Stomach smooth muscle (tissue), 2 donors: ENCODE measurements at regions not wholly inside any gene's neighbourhood (a gene's known extent, or its start where the extent isn't known, plus 50 kb on each side); places are given as distances from the start of the nearest gene placed in this dataset.
"Not testable (repeated sequence)": the region's sequence is repeated elsewhere in the genome, so short reads cannot be mapped to it uniquely, and the experiment has no call there.

Experiments
- H3K27ac ChIP-seq: one replicate; pipeline ENCODE4 v1.7.0; 2013; ENCODE audit warnings: mild to moderate bottlenecking, low read length, inconsistent platforms
- H3K27me3 ChIP-seq, 2 donors: one replicate each; pipeline ENCODE4 v1.7.0; 2013; ENCODE audit warnings: low read length in 2 of 2; ENCODE audit not compliant: insufficient read depth in 2 of 2, control insufficient read depth in 1 of 2
- H3K36me3 ChIP-seq, 2 donors: one replicate each; pipeline ENCODE4 v1.7.0; 2013; ENCODE audit warnings: low read length in 2 of 2; ENCODE audit not compliant: control insufficient read depth in 2 of 2, insufficient read depth in 2 of 2
- H3K4me1 ChIP-seq: one replicate; pipeline ENCODE4 v1.7.0; 2013; ENCODE audit warnings: low read length; ENCODE audit not compliant: control insufficient read depth, insufficient read depth
- H3K4me3 ChIP-seq, 2 donors: one replicate each; pipeline ENCODE4 v1.7.0; 2013; ENCODE audit warnings: low read length in 2 of 2
- H3K9ac ChIP-seq, 2 donors: one replicate each; pipeline ENCODE4 v1.7.0; 2013; ENCODE audit warnings: low read length in 2 of 2, mild to moderate bottlenecking in 1 of 2
- H3K9me3 ChIP-seq, 2 donors: one replicate each; pipeline ENCODE4 v1.7.0; 2013; ENCODE audit warnings: low read length in 2 of 2; ENCODE audit not compliant: control insufficient read depth in 2 of 2
- donor health status: healthy.
- donor health status: Pancreatic carcinoma.

DNA sequence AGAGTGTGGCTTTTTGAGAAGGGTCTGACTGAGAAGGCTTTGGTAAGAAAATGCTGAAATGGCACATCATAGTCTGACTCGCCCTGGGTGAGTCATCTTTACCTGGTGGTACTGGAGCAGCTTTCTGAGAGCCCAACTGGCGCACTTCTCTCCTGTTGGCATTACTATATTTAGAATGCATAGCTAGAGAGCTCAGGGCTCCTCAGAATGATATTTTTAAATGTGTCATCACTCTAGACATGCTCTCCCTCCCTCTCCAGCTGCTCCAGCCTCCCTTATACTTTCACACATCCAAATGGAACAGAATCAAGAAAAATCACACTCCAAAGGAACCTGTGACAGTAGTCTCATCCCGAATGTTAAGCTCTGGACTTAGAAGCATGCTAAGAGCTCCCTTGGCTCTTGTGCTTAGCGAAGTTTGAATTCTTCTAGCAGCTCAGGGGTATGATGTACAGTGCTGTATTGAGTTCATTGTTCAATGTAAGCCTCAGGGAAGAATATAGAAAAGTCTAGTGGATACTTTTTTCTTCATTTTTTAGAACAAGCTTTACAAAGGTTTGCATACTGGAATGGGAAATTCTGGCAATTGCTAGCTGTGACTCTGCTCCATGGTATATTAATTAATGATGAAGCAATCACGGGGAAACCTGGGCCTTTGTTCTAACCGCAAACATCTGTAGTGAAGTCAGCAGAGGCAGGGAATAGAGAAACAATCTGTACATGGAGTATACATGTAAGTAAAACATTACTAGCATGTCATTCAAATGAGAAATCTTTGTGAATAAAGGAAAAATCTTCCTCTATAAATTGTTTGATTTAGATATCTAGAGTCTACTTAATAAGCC lies 751.2 kb upstream of the NRXN1 start:
- Histone ChIP-seq H3K9me3 (no peaks in the 10 kb centered on the region), H3K36me3 (no peaks in the 10 kb centered on the region), H3K4me1 (no peaks in the 10 kb centered on the region), H3K4me3 (no peak overlapping the region), H3K27ac (no peak overlapping the region), H3K27me3 (no peaks in the 10 kb centered on the region), H3K9ac (no peak overlapping the region)

DNA sequence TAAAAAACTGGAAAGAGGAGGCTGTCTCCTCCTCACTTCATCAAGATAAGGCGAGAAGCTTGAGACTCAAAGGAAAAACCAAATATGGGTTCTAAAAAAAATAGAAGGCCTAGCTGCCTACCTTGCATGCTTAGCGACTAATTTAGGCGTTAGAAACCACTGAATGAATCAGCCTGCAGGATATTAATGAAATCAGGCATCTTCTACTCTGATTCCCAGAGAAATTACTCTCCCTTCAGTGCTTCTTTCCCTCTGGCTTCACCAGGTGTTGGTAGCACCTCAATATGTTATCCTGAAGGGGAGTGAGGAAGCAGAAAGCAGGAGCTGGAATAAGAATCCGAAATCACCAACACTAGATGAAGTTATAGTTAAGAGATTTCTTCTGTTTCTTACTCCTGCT lies 749.8 kb upstream of the NRXN1 start:
- no peaks in the 10 kb centered on the region for H3K27me3 ChIP-seq
- H3K9me3 ChIP-seq: no peaks in the 10 kb centered on the region
- H3K4me1 ChIP-seq: no peaks in the 10 kb centered on the region
- no peak overlapping the region for H3K9ac ChIP-seq
- H3K36me3 ChIP-seq: no peaks in the 10 kb centered on the region
- no peak overlapping the region for H3K27ac ChIP-seq
- H3K4me3 ChIP-seq: no peak overlapping the region

DNA sequence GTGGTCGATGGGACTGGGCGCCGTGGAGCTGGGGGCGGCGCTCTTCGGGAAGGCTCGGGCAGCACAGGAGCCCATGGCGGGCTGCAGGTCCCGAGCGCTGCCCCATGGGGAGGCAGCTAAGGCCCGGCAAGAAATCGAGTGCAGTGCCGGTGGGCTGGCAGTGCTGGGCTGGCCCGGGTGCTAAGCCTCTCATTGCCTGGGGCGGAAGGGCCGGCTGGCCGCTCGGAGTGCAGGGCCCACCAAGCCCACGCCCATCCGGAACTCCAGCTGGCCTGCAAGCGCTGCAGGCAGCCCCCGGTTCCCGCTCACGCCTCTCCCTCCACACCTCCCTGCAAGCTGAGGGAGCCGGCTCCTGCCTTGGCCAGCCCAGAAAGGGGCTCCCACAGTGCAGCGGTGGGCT lies 748.4 kb upstream of the NRXN1 start:
- H3K9ac ChIP-seq: no peak overlapping the region
- no peak overlapping the region for H3K4me3 ChIP-seq
- H3K27ac ChIP-seq: no peak overlapping the region
- no peaks in the 10 kb centered on the region for H3K4me1 ChIP-seq
- no peaks in the 10 kb centered on the region for H3K36me3 ChIP-seq
- H3K27me3 ChIP-seq: no peaks in the 10 kb centered on the region
- H3K9me3 ChIP-seq: no peaks in the 10 kb centered on the region

DNA sequence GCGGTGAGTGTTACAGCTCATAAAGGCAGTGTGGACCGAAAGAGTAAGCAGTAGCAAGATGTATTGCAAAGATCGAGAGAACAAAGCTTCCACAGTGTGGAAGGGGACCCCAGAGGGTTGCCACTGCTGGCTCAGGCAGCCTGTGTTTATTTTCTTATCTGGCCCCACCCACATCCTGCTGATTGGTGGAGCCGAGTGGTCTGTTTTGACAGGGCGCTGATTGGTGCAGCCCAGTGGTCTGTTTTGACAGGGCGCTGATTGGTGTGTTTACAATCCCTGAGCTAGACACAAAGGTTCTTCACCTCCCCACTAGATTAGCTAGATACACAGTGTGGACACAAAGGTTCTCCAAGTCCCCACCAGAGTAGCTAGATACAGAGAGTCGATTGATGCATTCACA lies 747.8 kb upstream of the NRXN1 start:
- not testable (repeated sequence) for H3K4me3 ChIP-seq, H3K27me3 ChIP-seq, H3K4me1 ChIP-seq, H3K9ac ChIP-seq, H3K36me3 ChIP-seq, H3K27ac ChIP-seq, H3K9me3 ChIP-seq

DNA sequence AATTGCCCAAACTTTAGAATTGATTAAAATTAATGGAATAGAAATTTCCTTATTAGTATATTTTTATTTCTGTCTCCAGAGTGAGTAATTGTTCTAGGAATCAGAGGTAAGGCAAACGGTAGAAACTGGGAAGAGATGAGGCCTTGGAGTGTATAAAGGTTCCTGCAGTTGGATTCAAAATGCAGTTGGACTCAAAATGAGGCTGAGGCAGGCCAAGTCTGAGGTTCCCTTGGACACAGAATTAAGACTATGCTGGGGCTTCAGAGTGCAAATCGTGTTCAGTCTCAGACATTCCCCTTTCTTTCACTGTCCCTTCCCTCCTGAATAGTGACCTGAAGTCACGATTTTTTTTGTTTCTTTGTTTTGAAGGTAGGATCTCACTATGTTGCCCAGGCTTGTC lies 746.9 kb upstream of the NRXN1 start:
- Histone ChIP-seq H3K36me3 (no peaks in the 10 kb centered on the region), H3K4me1 (no peaks in the 10 kb centered on the region), H3K9me3 (peaks cover 0 to 4% of the 10 kb centered on the region in 2 donors), H3K9ac (no peak overlapping the region), H3K27ac (no peak overlapping the region), H3K4me3 (no peak overlapping the region), H3K27me3 (no peaks in the 10 kb centered on the region)

DNA sequence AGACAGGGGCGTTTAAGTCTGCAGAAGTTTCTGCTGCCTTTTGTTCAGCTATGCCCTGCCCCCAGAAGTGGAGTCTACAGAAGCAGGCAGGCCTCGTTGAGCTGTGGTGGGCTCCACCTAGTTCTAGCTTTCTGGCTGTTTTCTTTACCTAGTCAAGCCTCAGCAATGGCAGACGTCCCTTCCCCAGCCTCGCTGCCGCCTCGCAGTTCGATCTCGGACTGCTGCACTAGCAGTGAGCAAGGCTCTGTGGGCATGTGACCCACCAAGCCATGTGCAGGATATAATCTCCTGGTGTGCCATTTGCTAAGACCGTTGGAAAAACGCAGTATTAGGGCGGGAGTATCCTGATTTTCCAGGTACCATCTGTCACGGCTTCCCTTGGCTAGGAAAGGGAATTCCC lies 742.7 kb upstream of the NRXN1 start:
- not testable (repeated sequence) for H3K9me3 ChIP-seq

DNA sequence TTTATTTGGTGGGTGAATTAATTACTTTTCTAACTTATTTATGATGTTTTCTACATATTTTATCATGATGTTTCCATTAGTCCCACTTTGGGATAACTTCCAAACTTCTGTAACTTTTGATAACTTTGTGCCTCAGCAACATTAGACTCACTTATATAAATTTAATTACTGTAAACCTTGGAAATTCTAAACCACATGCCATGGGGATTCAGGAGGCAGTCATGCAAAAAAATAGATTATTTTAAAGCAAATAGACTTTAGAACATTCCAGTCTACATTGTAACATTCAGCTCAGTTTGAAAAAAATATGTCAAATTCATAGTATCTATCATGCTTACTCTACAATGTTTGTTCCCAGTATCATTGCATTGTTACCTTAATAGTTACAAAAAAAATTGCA lies 728.5 kb upstream of the NRXN1 start:
- Histone ChIP-seq H3K27ac (no peak overlapping the region), H3K4me1 (no peaks in the 10 kb centered on the region), H3K36me3 (no peaks in the 10 kb centered on the region), H3K27me3 (no peaks in the 10 kb centered on the region), H3K9ac (no peak overlapping the region), H3K4me3 (no peak overlapping the region), H3K9me3 (no peaks in the 10 kb centered on the region)

More for the DNA sequence above, 742.7 kb upstream of the NRXN1 start:
- H3K27ac ChIP-seq, H3K27me3 ChIP-seq, H3K9ac ChIP-seq, H3K4me1 ChIP-seq, H3K36me3 ChIP-seq, H3K4me3 ChIP-seq: not testable (repeated sequence)

DNA sequence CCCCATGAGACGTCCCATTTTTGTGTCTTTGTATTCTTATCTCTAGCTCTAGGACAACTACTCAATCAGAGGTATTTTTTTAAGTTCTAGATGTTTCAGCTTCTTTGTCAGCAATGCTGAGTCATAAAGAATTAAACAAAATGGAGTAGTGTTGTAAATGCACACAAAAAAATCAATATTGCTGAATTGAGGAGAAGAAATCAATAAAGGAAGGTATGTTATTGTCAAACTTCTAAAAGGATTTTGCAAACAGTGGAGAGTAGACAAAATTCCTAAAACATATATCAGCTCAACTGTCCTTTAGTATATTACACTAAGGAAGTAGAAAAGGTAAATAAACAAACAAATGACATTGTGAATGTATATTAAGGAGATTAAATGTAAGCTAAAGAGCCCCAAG lies 726.1 kb upstream of the NRXN1 start:
- Histone ChIP-seq H3K36me3 (no peaks in the 10 kb centered on the region), H3K4me3 (no peak overlapping the region), H3K9me3 (no peaks in the 10 kb centered on the region), H3K27ac (no peak overlapping the region), H3K4me1 (no peaks in the 10 kb centered on the region), H3K27me3 (no peaks in the 10 kb centered on the region), H3K9ac (no peak overlapping the region)

DNA sequence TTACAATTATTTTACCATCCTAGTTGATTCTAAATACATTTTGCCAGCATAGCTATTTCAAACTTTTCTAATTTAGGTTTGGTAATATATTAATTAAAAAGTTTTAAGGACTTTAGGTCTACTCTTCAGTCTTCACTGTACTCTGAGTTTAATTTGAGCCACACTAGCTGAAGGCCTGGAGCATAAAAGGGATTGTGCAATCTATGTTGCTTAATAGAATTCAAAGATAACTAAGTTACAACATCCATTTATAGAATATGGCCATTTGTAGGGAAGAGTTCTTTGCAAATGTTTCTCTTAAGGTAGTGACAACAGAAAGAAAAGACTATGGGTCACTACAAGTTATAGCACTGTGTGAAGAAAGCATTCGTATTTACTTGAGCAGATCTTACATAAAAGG lies 702.2 kb upstream of the NRXN1 start:
- H3K9me3 ChIP-seq: no peaks in the 10 kb centered on the region
- H3K4me3 ChIP-seq: no peak overlapping the region
- no peaks in the 10 kb centered on the region for H3K36me3 ChIP-seq
- H3K27me3 ChIP-seq: no peaks in the 10 kb centered on the region
- H3K9ac ChIP-seq: no peak overlapping the region
- H3K4me1 ChIP-seq: no peaks in the 10 kb centered on the region
- H3K27ac ChIP-seq: no peak overlapping the region

DNA sequence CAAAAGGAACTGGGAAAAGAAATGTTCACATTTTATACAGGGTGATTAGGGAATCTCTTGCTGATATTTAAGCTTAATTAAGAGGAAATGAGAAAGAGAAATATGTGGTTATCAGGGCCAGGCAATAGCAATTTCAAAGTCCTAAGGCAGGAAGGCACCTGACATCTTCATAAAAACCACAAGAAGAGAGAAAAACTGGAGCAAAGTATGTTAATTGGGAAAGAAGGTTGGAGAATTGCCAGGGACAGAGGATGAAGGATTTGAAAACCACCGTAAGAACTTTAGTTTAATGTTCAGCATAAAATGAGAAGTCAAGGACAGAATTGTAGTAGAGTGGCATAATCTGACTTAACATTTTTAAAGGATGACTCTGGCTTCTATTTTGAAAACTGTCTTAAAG lies 691.8 kb upstream of the NRXN1 start:
- H3K4me1 ChIP-seq: no peaks in the 10 kb centered on the region
- H3K9ac ChIP-seq: no peak overlapping the region
- no peaks in the 10 kb centered on the region for H3K27me3 ChIP-seq
- H3K27ac ChIP-seq: no peak overlapping the region
- H3K9me3 ChIP-seq: no peaks in the 10 kb centered on the region
- H3K4me3 ChIP-seq: no peak overlapping the region
- no peaks in the 10 kb centered on the region for H3K36me3 ChIP-seq

DNA sequence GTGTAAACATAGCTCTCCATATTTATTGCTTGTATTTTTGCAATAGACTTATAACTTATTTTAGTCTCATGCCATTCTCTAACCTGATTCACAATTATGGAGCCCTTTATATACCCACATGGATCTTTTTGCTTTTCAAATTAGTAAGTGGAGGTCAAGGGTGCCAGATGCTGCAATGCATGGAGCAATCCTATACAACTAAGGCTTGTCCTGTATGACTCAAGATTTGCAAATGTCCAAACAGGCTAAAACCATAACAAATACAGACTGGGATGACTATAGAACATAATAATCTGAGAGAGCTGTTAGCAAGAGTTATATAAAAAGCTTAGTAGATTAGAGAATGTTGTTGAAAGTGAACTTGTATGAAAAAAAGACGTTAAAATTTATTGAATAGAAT lies 690.4 kb upstream of the NRXN1 start:
- Histone ChIP-seq H3K27ac (no peak overlapping the region), H3K4me1 (no peaks in the 10 kb centered on the region), H3K9ac (no peak overlapping the region), H3K9me3 (no peaks in the 10 kb centered on the region), H3K4me3 (no peak overlapping the region), H3K27me3 (no peaks in the 10 kb centered on the region), H3K36me3 (no peaks in the 10 kb centered on the region)
